Breast epithelium (tissue), 3 donors: ENCODE measurements at regions not wholly inside any gene's neighbourhood (a gene's known extent, or its start where the extent isn't known, plus 50 kb on each side); places are given as distances from the start of the nearest gene placed in this dataset.

Experiments used
- CTCF ChIP-seq, 3 donors: fragments of 450-650 bp; IDR thresholded peaks; one replicate each; pipeline ENCODE4 v1.5.1; 2016 to 2017; ENCODE audit warnings: antibody characterized with exemption in 3 of 3, mild to moderate bottlenecking in 3 of 3, moderate library complexity in 3 of 3
- POLR2AphosphoS5 ChIP-seq, 3 donors: sonication (generic); formaldehyde crosslinking; IDR thresholded peaks; one replicate each; pipeline ENCODE4 v1.6.1; 2017; ENCODE audit warnings: antibody characterized with exemption in 3 of 3

- no peak for TF ChIP-seq CTCF (IDR thresholded peaks at IDR 0.05)
- TF ChIP-seq POLR2AphosphoS5 (IDR thresholded peaks at IDR 0.05): no peak
Measured at GRCh38 chr11:36807871-36808270, 209.8 kb upstream of the RAG2 start.
